CD4-positive, alpha-beta T cell treated with Interleukin-4 for 4 hours (primary cell): ENCODE measurements at regions not wholly inside any gene's neighbourhood (a gene's known extent, or its start where the extent isn't known, plus 50 kb on each side); places are given as distances from the start of the nearest gene placed in this dataset.

Experiments used
- DNase-seq: peaks from one replicate; pipeline ENCODE4 v3.0.0-alpha.2; 2020

GRCh38 chr2:146934921-146935320 is 909.9 kb upstream of the ACVR2A start:
- no peak for DNase-seq

DNA sequence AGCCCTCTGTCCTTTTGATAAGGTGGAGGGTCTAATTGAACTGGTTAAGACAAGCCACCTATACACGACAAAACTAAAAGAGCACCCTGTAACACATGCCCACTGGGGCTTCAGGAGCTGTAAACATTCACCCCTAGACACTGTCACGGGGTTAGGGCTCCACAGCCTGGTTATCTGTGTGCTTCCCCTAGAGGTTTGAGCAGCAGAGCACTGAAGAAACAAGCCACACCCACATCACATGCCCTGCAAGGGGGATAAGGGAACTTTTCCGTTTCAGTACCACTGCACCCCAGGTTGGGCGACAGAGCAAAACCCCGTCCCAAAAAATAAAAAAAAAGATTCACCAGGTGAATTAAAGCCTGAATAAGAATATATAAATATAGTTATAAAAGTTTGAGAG is 913.7 kb upstream of the ACVR2A start:
- no peak for DNase-seq

DNA sequence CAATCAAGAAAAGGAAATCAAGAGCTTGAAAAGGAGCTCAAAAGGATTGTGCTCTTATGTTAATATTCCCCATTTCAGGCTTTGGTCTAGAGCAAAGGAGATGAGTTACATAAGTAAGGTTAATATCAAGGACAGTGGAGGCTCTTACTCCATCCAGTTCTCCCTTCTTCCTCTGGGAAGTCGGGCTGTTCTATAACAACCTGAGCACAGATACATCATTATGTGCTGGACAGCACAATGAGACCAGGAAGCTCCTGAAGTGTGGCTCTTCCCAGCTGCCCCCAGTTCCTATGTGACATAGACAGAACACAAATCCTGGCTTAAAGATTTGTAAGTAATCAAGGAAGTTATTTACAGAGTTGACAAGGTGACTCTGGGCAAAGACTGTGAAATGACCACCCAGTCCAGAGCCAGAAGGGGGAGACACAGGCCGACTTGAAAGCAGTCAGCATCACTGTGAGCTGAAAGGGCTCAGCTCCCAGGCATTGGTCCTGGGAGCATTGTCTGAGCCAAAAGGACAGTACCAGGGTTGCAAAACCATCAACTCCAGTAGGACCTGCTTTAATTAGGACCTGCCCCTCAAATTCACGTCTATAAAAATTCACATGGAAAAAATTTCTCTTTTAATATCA is 917.6 kb upstream of the ACVR2A start:
- no peak for DNase-seq

DNA sequence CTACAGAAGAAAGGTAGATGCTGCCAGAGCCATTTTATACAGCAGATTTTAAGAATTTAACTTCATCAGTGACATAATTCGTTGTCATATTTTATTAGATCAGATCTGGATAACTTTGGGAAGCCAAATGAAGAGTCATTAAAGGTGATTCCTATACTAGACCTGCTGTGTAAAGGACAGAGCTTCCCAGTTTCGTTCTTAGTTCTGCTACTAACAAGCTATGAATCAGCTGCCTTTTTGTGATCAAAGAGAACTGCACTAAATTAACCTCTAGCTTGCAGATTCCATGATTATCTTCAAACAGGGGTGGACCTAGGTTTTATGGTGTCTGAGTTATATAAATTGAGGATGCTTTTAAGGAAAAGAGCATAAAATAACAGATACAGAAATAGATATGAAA is 926.5 kb upstream of the ACVR2A start:
- DNase-seq, result no peak

GRCh38 chr2:146917431-146918042 is 927.3 kb upstream of the ACVR2A start:
- no peak for DNase-seq

- DNase-seq, result no peak
These were observed 927.9 kb upstream of the ACVR2A start for GRCh38 chr2:146916914-146917313.

DNA sequence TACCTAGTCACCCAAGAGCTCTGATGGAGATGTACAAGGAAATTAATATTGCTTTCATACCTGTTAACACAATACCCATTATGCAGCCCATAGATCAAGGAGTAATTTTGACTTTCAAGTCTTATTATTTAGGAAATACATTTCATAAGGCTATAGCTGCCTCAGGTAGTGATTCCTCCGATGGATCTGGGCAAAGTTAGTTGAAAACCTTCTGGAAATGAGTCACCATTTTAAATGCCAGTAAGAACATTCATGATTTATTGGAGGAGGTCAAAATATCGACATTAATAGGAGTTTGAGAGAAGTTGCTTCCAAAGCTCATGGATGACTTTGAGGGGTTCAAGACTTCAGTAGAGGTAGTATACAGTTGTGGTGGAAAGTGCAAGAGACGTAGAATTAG is 931.4 kb upstream of the ACVR2A start:
- DNase-seq, result no peak

DNA sequence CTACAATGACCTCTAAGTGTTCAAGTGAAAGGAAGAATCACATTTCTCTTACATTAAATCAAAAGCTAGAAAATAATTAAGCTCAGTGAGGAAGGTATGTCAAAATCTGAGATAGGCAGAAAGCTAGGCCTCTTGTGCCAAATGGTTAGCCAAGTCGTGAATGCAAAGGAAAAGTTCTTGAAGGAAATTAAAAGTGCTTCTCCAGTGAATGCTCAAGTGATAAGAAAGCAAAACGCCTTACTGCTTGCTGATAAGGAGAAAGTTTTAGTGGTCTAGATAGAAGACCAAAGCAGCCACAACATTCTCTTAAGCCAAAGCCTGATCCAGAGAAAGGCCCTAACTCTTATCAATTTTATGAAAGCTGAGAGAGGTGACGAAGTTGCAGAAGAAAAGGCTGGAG is 932.3 kb upstream of the ACVR2A start:
- DNase-seq, result no peak

GRCh38 chr2:146908776-146909175 is 936.1 kb upstream of the ACVR2A start:
- no peak for DNase-seq

GRCh38 chr2:146898083-146898482 is 946.7 kb upstream of the ACVR2A start:
- DNase-seq, result no peak

DNA sequence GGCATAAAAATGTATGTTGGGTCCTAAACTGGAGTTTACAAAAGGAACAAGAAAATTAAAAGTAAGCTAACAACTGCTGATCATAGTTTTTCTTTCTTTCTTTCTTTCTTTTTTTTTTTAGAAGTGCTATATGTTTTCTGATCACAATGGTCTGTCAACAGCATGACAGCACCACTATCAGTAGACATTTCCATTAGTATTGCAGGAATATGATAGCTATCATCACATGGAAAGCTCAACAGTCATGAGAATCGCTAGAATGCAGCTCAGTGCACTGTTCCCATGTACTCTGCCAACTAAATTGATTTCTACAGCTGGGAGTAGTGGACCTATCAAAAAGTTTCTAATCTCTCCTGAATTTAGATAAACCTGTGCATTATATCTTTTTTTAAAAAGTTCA is 950.3 kb upstream of the ACVR2A start:
- no peak for DNase-seq

GRCh38 chr2:146893500-146894041 is 951.3 kb upstream of the ACVR2A start:
- no peak for DNase-seq

DNA sequence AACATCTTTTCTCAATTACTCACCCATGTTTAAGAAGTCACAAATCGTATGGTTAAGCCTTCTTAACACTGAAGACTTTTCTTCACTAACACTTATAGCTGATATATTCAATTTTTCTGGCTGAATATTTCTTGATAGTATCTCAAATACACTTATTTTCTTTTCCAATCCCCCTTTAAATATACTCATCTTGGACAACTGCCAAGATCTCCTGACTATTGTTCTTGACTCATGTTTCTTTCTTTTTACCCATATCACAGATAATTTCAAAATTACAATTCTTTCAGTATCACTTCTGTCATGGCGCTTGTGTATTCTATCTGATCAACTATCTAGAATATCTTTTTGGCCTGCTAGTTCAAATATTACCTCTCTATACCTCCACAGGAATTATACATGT is 954.3 kb upstream of the ACVR2A start:
- DNase-seq, result no peak

DNA sequence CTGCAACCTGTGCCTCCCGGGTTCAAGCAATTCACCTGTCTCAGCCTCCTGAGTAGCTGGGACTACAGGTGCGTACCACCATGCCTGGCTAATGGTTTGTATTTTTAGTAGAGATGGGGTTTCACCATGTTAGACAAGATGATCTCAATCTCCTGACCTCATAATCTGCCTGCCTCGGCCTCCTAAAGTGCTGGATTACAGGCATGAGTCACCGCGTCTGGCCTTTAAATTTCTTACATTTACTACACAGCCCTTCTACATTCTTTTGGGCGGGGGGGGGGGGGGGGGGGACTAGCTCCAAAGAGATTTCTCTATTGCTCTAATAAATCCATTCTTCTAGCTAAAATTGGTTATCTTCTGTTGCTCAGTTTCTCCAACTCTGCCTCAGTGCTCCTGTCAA is 964.9 kb upstream of the ACVR2A start:
- DNase-seq, result no peak

DNA sequence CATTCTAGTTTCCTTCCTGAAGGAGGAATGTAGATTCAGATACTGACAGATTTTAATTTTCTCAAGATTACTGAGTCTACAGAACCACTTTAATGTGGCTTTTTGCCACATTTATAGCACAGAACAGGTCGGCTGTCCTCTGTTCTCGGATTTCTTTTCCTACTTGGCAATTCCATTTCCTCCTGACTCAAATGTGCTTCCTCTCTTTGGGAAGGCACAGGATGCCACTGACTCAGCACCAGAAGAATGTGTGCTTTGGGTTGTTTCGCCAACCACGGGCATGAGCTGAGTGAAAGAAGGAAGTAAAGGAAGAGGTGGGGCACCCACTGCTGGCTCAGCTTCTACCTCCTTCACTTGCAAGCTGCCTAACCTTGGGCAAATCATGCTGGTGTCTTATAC is 970.6 kb upstream of the ACVR2A start:
- DNase-seq, result no peak

DNA sequence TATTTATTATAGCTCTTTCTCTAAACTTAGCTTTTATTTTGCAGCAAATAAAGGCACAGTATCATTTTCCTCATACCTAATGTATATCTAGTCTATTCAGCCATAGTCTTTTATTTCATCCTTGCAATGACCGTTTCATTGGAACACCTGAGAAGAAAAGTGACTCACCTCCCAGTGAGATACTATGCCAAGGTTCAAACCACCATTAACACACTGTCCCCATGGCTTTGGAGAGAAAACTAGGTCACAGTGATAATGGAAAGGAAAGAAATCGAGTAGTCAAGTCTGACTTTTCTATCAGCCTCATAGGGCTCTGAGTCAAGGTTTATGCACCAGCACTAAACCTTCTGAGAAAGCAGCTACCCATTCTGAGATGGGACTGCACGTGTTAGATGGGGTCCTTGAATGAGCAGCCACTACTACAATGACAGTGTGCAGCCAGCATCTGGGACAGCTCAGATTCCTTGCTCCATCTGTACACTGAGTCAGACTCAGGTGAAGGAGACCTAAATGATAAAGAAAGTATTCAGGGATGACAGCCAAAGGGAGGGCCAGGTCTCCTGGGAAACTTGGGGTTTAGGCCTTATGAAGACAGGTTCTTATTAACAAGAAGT is 971.1 kb upstream of the ACVR2A start:
- DNase-seq, result no peak

DNA sequence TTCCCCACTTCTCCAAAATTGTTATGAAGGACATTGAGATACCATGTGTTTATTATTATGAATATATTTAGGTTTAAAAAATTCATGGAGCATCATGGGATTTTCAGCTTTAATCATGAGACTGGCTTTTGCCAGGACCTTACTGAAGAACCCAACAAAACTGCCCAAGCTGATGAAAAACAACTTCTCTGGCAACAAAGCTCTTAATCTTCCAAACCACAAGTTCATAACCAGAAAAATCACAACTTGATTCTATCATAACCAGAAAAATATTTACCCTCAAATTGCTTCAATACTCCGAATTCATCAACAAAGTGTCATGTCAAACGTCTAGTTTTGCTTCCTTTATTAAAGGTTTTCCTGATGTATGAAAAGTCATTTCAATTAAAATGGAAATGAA is 971.8 kb upstream of the ACVR2A start:
- DNase-seq, result no peak

DNA sequence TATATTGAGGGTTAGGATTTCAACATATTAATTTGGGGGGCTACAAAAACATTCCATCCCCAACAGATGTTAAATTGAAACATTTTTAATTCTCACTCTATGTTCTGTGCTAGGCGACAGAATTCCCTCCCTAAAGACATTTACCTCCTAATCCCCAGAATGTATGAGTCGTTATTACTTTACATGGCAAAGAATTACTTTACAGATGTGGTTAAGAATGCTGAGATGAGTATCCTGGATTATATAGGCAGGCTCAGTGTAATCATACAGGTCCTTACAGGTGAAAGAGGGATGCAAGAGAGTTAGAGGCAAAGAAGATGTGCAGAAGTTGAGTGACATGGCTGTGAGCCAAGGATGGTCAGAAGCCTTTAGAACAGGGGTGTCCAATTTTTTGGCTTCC is 974.1 kb upstream of the ACVR2A start:
- DNase-seq, result no peak

- no peak for DNase-seq
These were observed 975.5 kb upstream of the ACVR2A start for GRCh38 chr2:146869328-146869727.

GRCh38 chr2:146868051-146868450 is 976.8 kb upstream of the ACVR2A start:
- no peak for DNase-seq

GRCh38 chr2:146867477-146867986 is 977.3 kb upstream of the ACVR2A start:
- DNase-seq, result no peak

DNA sequence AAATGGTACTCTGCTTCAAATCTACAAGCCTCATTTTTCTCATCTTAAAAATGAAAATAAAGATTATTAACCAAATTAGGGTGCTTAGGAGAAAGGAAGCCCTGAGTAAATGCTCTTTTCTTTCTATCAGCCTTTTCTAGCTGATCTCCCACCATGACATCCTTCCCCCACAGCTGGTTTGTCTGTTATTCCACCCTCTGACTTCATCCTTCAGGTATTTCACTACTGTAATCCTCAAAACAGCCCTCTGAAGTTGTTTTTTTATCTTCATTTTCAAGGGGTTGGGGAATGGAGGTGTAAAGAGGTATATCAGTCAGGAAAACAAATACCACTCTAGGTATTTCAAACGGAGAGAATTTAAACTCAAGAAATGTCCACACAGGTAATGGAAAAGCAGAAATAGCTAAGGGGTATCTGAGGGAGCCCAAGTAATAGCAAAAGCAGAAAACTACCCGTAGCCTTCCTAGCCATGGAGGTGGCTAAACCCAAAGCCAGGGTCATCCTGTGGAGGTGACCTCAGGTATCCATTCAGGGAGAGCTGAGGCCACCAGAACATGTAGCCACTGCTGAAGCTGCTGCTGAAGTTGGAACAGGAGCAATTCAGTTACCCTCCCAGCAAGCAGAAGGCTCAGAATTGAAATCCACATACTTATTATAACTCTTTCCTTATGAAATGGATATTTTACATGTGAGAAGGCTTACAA is 990.9 kb upstream of the ACVR2A start:
- no peak for DNase-seq

- no peak for DNase-seq
These were observed 992.2 kb upstream of the ACVR2A start for GRCh38 chr2:146852661-146853060.

DNA sequence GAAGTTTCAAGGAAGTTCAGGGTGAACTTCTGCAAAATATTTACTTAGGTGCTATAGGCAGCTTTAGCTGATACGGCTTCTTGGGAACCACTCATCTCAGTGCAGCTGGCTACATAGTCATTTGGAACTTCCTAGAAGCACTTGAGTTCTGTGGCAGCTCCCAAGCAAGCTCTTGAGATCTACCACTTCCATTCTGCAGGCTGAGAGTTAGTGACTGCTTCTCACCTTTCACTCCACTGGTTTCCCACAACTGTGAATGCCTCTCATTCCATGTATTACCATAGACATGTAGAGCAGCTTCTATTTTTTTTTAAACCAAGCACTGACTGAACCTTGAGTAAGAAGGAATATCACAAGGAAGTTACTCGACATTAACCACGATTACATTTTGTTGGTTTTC is 994.1 kb upstream of the ACVR2A start:
- DNase-seq, result no peak
